HEK293 (cell line): ENCODE measurements at regions not wholly inside any gene's neighbourhood (a gene's known extent, or its start where the extent isn't known, plus 50 kb on each side); places are given as distances from the start of the nearest gene placed in this dataset.

Source experiments
- CTCF ChIA-PET: fragments of 350-600 bp; formaldehyde crosslinking; extraction: SDS; loops from one replicate; lab custom pipeline; 2021; ENCODE audit warnings: antibody characterized with exemption; lab: Yijun Ruan, JAX
- POLR2A ChIA-PET: fragments of 300-600 bp; formaldehyde crosslinking; extraction: SDS; loops from one replicate; lab custom pipeline; 2020; ENCODE audit warnings: antibody characterized with exemption, inconsistent platforms; lab: Yijun Ruan, JAX
- H3K27ac ChIP-seq: fragments of 200-500 bp; sonication (Bioruptor generic); 2 replicates; pipeline ENCODE4 v1.5.1; 2014; ENCODE audit warnings: low read depth, low read length, control low read depth, inconsistent platforms; ENCODE audit errors: extremely low read depth
- H3K36me3 ChIP-seq, 2 experiments: fragments of 200-500 bp in 1 of 2; sonication (Bioruptor generic) in 1 of 2; 1 replicate in 1 of 2; 2 replicates in 1 of 2; pipeline ENCODE4 v1.5.1; 2014 to 2017; ENCODE audit warnings: inconsistent platforms in 2 of 2, low read length in 2 of 2; ENCODE audit not compliant: control insufficient read depth in 2 of 2, insufficient read depth in 1 of 2
- H3K4me1 ChIP-seq: fragments of 200-500 bp; sonication (Bioruptor generic); 2 replicates; pipeline ENCODE4 v1.5.1; 2014; ENCODE audit warnings: mild to moderate bottlenecking, low read length, inconsistent platforms; ENCODE audit not compliant: control insufficient read depth, insufficient read depth
- H3K4me3 ChIP-seq: 2 replicates; pipeline ENCODE4 v1.5.1; 2011; ENCODE audit warnings: low read depth, mild to moderate bottlenecking, control low read depth, low read length, moderate library complexity
- H3K9me3 ChIP-seq: fragments of 200-500 bp; sonication (Bioruptor generic); 2 replicates; pipeline ENCODE4 v1.5.1; 2014; ENCODE audit warnings: low read depth, low read length, inconsistent platforms; ENCODE audit not compliant: control insufficient read depth, insufficient read depth
- CTCF ChIP-seq: fragments of 450-650 bp; formaldehyde crosslinking; IDR thresholded peaks from 2 replicates; pipeline ENCODE4 v1.5.1; 2016; ENCODE audit warnings: missing biosample characterization, missing genetic modification characterization
- OSR2 ChIP-seq: fragments of 450-650 bp; formaldehyde crosslinking; IDR thresholded peaks from 2 replicates; pipeline ENCODE4 v1.5.1; 2016; ENCODE audit warnings: missing biosample characterization, missing genetic modification characterization
- SETDB1 ChIP-seq: IDR thresholded peaks from one replicate; pipeline ENCODE4 v1.6.1; 2017; ENCODE audit warnings: mild to moderate bottlenecking, low read length, moderate library complexity, mixed read lengths; ENCODE audit not compliant: insufficient read length
- YY2 ChIP-seq: fragments of 450-650 bp; formaldehyde crosslinking; IDR thresholded peaks from 2 replicates; pipeline ENCODE4 v1.5.1; 2016; ENCODE audit warnings: missing biosample characterization, missing genetic modification characterization
- ZBTB20 ChIP-seq: fragments of 450-650 bp; formaldehyde crosslinking; IDR thresholded peaks from 2 replicates; pipeline ENCODE4 v1.5.1; 2016; ENCODE audit warnings: missing biosample characterization, missing genetic modification characterization
- ZNF184 ChIP-seq: fragments of 450-650 bp; IDR thresholded peaks from 2 replicates; pipeline ENCODE4 v1.5.1; 2018; ENCODE audit warnings: missing biosample characterization, mild to moderate bottlenecking, missing genetic modification characterization
- ZNF223 ChIP-seq: fragments of 450-650 bp; formaldehyde crosslinking; IDR thresholded peaks from 2 replicates; pipeline ENCODE4 v1.5.1; 2016; ENCODE audit warnings: missing biosample characterization, missing genetic modification characterization
- ZNF23 ChIP-seq: fragments of 450-650 bp; formaldehyde crosslinking; IDR thresholded peaks from 2 replicates; pipeline ENCODE4 v1.5.1; 2016; ENCODE audit warnings: missing biosample characterization, missing genetic modification characterization, borderline replicate concordance
- ZNF518A ChIP-seq: fragments of 450-650 bp; formaldehyde crosslinking; conservative IDR thresholded peaks from 2 replicates; pipeline ENCODE4 v1.5.1; 2016; ENCODE audit warnings: low read depth, missing biosample characterization, missing genetic modification characterization
- ZNF660 ChIP-seq: fragments of 450-650 bp; IDR thresholded peaks from 2 replicates; pipeline ENCODE4 v1.5.1; 2018; ENCODE audit warnings: missing biosample characterization, mild to moderate bottlenecking, missing genetic modification characterization
- ZNF76 ChIP-seq: fragments of 450-650 bp; formaldehyde crosslinking; IDR thresholded peaks from 2 replicates; pipeline ENCODE4; 2016; ENCODE audit warnings: low read depth, missing biosample characterization, missing genetic modification characterization, borderline replicate concordance
- ZNF791 ChIP-seq: fragments of 450-650 bp; formaldehyde crosslinking; IDR thresholded peaks from 2 replicates; pipeline ENCODE4 v1.5.1; 2016; ENCODE audit warnings: missing biosample characterization, missing genetic modification characterization
- ZSCAN18 ChIP-seq: fragments of 450-650 bp; formaldehyde crosslinking; IDR thresholded peaks from 2 replicates; pipeline ENCODE4 v1.5.1; 2016; ENCODE audit warnings: missing biosample characterization, missing genetic modification characterization
- TF ChIP-seq, protein P1 (sequence below): fragments of 450-650 bp; formaldehyde crosslinking; IDR thresholded peaks from 2 replicates; pipeline ENCODE4 v1.5.0; 2017; ENCODE audit warnings: missing biosample characterization, missing genetic modification characterization, borderline replicate concordance
- TF ChIP-seq, protein P2 (sequence below): fragments of 450-650 bp; formaldehyde crosslinking; IDR thresholded peaks from 2 replicates; pipeline ENCODE4 v1.5.1; 2016; ENCODE audit warnings: missing biosample characterization, missing genetic modification characterization, borderline replicate concordance

DNA sequence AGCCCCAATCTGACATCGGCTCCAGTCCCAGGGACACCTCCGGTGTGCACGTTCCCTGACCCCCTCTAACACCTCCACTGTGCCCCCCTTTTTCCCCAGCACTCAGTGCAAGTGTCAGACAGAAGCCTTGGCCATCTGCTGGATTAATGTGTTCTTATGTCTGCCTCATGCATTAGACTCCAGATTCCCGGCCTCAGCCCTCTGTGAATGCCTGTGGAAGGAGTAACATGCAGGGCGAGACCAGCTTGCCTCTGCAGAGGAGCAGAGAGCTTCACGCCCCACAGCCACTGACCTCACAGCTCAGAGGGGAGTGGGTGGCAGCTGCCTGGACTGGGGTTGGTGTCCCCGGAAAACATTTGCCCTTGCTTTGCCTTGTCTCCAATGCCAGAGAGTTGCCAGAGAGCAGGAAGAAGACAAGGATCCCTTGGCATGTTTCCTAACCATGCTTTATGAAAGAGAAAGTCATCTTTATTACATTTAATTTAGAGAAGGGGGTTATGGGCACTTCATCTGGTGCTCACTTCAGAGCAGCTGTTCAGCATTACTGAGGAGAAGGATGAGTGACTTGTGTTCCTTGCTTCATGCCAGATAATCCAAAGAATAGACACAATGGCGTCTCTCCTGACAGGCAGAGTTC is 91.6 kb upstream of the CXCL12 start (continued):
- no peak for TF ChIP-seq ZSCAN18
- no peak for TF ChIP-seq YY2 (tag by site-specific recombination)
- no peak for TF ChIP-seq ZNF184
- TF ChIP-seq, protein P1, sequence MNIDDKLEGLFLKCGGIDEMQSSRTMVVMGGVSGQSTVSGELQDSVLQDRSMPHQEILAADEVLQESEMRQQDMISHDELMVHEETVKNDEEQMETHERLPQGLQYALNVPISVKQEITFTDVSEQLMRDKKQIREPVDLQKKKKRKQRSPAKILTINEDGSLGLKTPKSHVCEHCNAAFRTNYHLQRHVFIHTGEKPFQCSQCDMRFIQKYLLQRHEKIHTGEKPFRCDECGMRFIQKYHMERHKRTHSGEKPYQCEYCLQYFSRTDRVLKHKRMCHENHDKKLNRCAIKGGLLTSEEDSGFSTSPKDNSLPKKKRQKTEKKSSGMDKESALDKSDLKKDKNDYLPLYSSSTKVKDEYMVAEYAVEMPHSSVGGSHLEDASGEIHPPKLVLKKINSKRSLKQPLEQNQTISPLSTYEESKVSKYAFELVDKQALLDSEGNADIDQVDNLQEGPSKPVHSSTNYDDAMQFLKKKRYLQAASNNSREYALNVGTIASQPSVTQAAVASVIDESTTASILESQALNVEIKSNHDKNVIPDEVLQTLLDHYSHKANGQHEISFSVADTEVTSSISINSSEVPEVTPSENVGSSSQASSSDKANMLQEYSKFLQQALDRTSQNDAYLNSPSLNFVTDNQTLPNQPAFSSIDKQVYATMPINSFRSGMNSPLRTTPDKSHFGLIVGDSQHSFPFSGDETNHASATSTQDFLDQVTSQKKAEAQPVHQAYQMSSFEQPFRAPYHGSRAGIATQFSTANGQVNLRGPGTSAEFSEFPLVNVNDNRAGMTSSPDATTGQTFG (tag by site-specific recombination) = no peak

GRCh38 chr10:44477046-44477425 is 92.1 kb upstream of the CXCL12 start:
- ChIA-PET POLR2A (no interaction called here), CTCF (no interaction called here)
- Histone ChIP-seq H3K4me1 (no peaks in the 10 kb centered on the region), H3K4me3 (no peak overlapping the region), H3K36me3 (no peaks in the 10 kb centered on the region), H3K27ac (no peak overlapping the region), H3K9me3 (no peaks in the 10 kb centered on the region)
- TF ChIP-seq ZBTB20 (no peak), ZNF791 (tag by site-specific recombination) (no peak), ZNF23 (tag by site-specific recombination) (no peak), ZNF223 (tag by site-specific recombination) (no peak), ZNF76 (no peak), OSR2 (tag by site-specific recombination) (no peak), CTCF (tag by site-specific recombination) (no peak)
- TF ChIP-seq, protein P2, sequence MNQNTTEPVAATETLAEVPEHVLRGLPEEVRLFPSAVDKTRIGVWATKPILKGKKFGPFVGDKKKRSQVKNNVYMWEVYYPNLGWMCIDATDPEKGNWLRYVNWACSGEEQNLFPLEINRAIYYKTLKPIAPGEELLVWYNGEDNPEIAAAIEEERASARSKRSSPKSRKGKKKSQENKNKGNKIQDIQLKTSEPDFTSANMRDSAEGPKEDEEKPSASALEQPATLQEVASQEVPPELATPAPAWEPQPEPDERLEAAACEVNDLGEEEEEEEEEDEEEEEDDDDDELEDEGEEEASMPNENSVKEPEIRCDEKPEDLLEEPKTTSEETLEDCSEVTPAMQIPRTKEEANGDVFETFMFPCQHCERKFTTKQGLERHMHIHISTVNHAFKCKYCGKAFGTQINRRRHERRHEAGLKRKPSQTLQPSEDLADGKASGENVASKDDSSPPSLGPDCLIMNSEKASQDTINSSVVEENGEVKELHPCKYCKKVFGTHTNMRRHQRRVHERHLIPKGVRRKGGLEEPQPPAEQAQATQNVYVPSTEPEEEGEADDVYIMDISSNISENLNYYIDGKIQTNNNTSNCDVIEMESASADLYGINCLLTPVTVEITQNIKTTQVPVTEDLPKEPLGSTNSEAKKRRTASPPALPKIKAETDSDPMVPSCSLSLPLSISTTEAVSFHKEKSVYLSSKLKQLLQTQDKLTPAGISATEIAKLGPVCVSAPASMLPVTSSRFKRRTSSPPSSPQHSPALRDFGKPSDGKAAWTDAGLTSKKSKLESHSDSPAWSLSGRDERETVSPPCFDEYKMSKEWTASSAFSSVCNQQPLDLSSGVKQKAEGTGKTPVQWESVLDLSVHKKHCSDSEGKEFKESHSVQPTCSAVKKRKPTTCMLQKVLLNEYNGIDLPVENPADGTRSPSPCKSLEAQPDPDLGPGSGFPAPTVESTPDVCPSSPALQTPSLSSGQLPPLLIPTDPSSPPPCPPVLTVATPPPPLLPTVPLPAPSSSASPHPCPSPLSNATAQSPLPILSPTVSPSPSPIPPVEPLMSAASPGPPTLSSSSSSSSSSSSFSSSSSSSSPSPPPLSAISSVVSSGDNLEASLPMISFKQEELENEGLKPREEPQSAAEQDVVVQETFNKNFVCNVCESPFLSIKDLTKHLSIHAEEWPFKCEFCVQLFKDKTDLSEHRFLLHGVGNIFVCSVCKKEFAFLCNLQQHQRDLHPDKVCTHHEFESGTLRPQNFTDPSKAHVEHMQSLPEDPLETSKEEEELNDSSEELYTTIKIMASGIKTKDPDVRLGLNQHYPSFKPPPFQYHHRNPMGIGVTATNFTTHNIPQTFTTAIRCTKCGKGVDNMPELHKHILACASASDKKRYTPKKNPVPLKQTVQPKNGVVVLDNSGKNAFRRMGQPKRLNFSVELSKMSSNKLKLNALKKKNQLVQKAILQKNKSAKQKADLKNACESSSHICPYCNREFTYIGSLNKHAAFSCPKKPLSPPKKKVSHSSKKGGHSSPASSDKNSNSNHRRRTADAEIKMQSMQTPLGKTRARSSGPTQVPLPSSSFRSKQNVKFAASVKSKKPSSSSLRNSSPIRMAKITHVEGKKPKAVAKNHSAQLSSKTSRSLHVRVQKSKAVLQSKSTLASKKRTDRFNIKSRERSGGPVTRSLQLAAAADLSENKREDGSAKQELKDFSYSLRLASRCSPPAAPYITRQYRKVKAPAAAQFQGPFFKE = no peak

- CTCF ChIA-PET = no interaction called here
- Histone ChIP-seq H3K27ac (no peak overlapping the region), H3K4me3 (no peak overlapping the region), H3K4me1 (no peaks in the 10 kb centered on the region), H3K36me3 (no peaks in the 10 kb centered on the region), H3K9me3 (no peaks in the 10 kb centered on the region)
- POLR2A ChIA-PET = no interaction called here
- TF ChIP-seq SETDB1 (no peak), ZNF518A (no peak), ZNF660 (tag by site-specific recombination) (no peak)
These were observed 93.1 kb upstream of the CXCL12 start for GRCh38 chr10:44478040-44478439.
